CD14-positive monocyte (primary cell): ENCODE measurements at regions not wholly inside any gene's neighbourhood (a gene's known extent, or its start where the extent isn't known, plus 50 kb on each side); places are given as distances from the start of the nearest gene placed in this dataset.

Experiments
- DNase-seq, 3 donors: peaks; one replicate each; pipeline ENCODE4 v3.0.0-alpha.2; 2011 to 2022
- H2AFZ ChIP-seq: 2 replicates; pipeline ENCODE4 v1.6.0; 2012; ENCODE audit warnings: mild to moderate bottlenecking, low read depth, low read length, inconsistent platforms; ENCODE audit not compliant: insufficient read depth, poor library complexity, severe bottlenecking
- H3K27ac ChIP-seq, 2 donors: 1 replicate in 1 of 2; 2 replicates in 1 of 2; pipeline ENCODE4 v1.5.1; 2012 to 2013; ENCODE audit warnings: low read length in 2 of 2, control low read depth in 1 of 2, inconsistent platforms in 1 of 2, low read depth in 1 of 2, mild to moderate bottlenecking in 1 of 2
- H3K27me3 ChIP-seq, 2 donors: one replicate each; pipeline versions ENCODE4 v1.6.0 to v1.6.1; 2011 to 2013; ENCODE audit warnings: low read length in 2 of 2; ENCODE audit not compliant: control insufficient read depth in 2 of 2, insufficient read depth in 2 of 2
- H3K36me3 ChIP-seq, 2 donors: replicated peaks in 1 of 2; 1 replicate in 1 of 2; 2 replicates in 1 of 2; pipeline versions ENCODE4 v1.5.1 to v1.6.1; 2012 to 2013; ENCODE audit warnings: low read length in 2 of 2, control low read depth in 1 of 2, inconsistent platforms in 1 of 2, mild to moderate bottlenecking in 1 of 2; ENCODE audit not compliant: insufficient read depth in 2 of 2, control insufficient read depth in 1 of 2
- H3K4me1 ChIP-seq, 2 donors: 1 replicate in 1 of 2; 2 replicates in 1 of 2; pipeline versions ENCODE4 v1.5.1 to v1.6.1; 2012 to 2013; ENCODE audit warnings: low read length in 2 of 2, control low read depth in 1 of 2, inconsistent platforms in 1 of 2, mild to moderate bottlenecking in 1 of 2, moderate library complexity in 1 of 2; ENCODE audit not compliant: insufficient read depth in 2 of 2, control insufficient read depth in 1 of 2
- H3K4me2 ChIP-seq: replicated peaks from 2 replicates; pipeline ENCODE3; 2012; ENCODE audit warnings: low read length, moderate library complexity, mild to moderate bottlenecking; ENCODE audit not compliant: poor library complexity, severe bottlenecking; ENCODE audit errors: extremely low read depth
- H3K4me3 ChIP-seq, 3 experiments: fragments of 200-600 bp in 1 of 3; sonication (generic) in 1 of 3; replicated peaks in 1 of 3; 1 replicate in 2 of 3; 2 replicates in 1 of 3; pipeline ENCODE4 v1.5.1; 2011 to 2013; ENCODE audit warnings: low read length in 3 of 3, mild to moderate bottlenecking in 3 of 3, control low read depth in 2 of 3, low read depth in 2 of 3, inconsistent platforms in 1 of 3, moderate library complexity in 1 of 3
- H3K79me2 ChIP-seq: 2 replicates; pipeline ENCODE4 v1.6.0; 2012; ENCODE audit warnings: mild to moderate bottlenecking, control low read depth, inconsistent platforms, low read length, moderate library complexity; ENCODE audit not compliant: insufficient read depth
- H3K9ac ChIP-seq: 2 replicates; pipeline ENCODE4 v1.6.0; 2017; ENCODE audit warnings: low read length, mild to moderate bottlenecking; ENCODE audit not compliant: insufficient read depth, poor library complexity, severe bottlenecking
- H3K9me3 ChIP-seq, 2 donors: replicated peaks in 1 of 2; 1 replicate in 1 of 2; 2 replicates in 1 of 2; pipeline versions ENCODE4 v1.5.1 to v1.6.1; 2012 to 2013; ENCODE audit warnings: low read length in 2 of 2, control low read depth in 1 of 2; ENCODE audit not compliant: control insufficient read depth in 1 of 2, insufficient read depth in 1 of 2
- H4K20me1 ChIP-seq: 2 replicates; pipeline ENCODE4 v1.6.0; 2012; ENCODE audit warnings: mild to moderate bottlenecking, low read length, control low read depth, moderate library complexity; ENCODE audit not compliant: insufficient read depth
- H3K27ac Mint-ChIP-seq, 7 donors: one replicate each; pipeline ENCODE4 v1.8.0; 2020; ENCODE audit warnings: mild to moderate bottlenecking in 7 of 7, mixed read lengths in 7 of 7, moderate library complexity in 6 of 7, inconsistent platforms in 2 of 7
- H3K27me3 Mint-ChIP-seq, 3 donors: one replicate each; pipeline ENCODE4 v1.8.0; 2021 to 2022; ENCODE audit warnings: low read depth in 3 of 3, mild to moderate bottlenecking in 3 of 3, mixed read lengths in 3 of 3, moderate library complexity in 3 of 3, inconsistent platforms in 1 of 3
- H3K36me3 Mint-ChIP-seq, 2 donors: one replicate each; pipeline ENCODE4 v1.8.0; 2020; ENCODE audit warnings: mixed read lengths in 2 of 2, inconsistent platforms in 1 of 2, mild to moderate bottlenecking in 1 of 2
- H3K4me1 Mint-ChIP-seq: one replicate; pipeline ENCODE4 v1.8.0; 2020; ENCODE audit warnings: mild to moderate bottlenecking, mixed read lengths
- H3K4me3 Mint-ChIP-seq, 2 donors: one replicate each; pipeline ENCODE4 v1.8.0; 2020; ENCODE audit warnings: mild to moderate bottlenecking in 2 of 2, mixed read lengths in 2 of 2, moderate library complexity in 1 of 2
- H3K9me3 Mint-ChIP-seq, 7 donors: one replicate each; pipeline ENCODE4 v1.8.0; 2020 to 2022; ENCODE audit warnings: mixed read lengths in 7 of 7, mild to moderate bottlenecking in 6 of 7, moderate library complexity in 6 of 7, inconsistent platforms in 2 of 7
- CTCF ChIP-seq: fragments of 200-600 bp; IDR thresholded peaks from one replicate; pipeline ENCODE4 v1.8.0; 2022; ENCODE audit warnings: antibody characterized with exemption, mild to moderate bottlenecking
- WGBS: methylation state at CpG from one replicate; pipeline ENCODE4 v1.1.5; 2013; ENCODE audit warnings: missing lambda C conversion rate; ENCODE audit not compliant: insufficient coverage; 5-methylcytosine and 5-hydroxymethylcytosine counted together
- intact Hi-C, 2 donors: fragments of 100-400 bp; cut with micrococcal nuclease; formaldehyde crosslinking; loops; one replicate each; pipeline versions ENCODE4 v1.15.0 to v1.15.1; 2023

GRCh38 chr5:21237461-21237860, 1249.5 kb upstream of the CDH18 start:
- Histone ChIP-seq H3K27ac (no peak overlapping the region), H3K4me1 (no peaks in the 10 kb centered on the region), H2AFZ (no peak overlapping the region), H3K36me3 (no peaks in the 10 kb centered on the region), H3K27me3 (no peaks in the 10 kb centered on the region), H3K79me2 (no peaks in the 10 kb centered on the region), H3K4me3 (no peak overlapping the region), H3K9ac (no peak overlapping the region), H3K9me3 (no peaks in the 10 kb centered on the region), H4K20me1 (no peaks in the 10 kb centered on the region), H3K4me2 (no peak overlapping the region)
- H3K9me3 Mint-ChIP-seq = peaks cover 0 to 4% (median 0%) of the 10 kb centered on the region in 7 donors
- DNase-seq = no peak
- intact Hi-C loops = no loop called here
- WGBS = no CpG with 5 or more reads among the region's 1 CpG
- no peak for TF ChIP-seq CTCF
- H3K4me3 Mint-ChIP-seq = no peak overlapping the region
- H3K27ac Mint-ChIP-seq = no peak overlapping the region
- H3K4me1 Mint-ChIP-seq = no peaks in the 10 kb centered on the region
- no peaks in the 10 kb centered on the region for H3K36me3 Mint-ChIP-seq
- H3K27me3 Mint-ChIP-seq = no peaks in the 10 kb centered on the region

- H3K4me3 Mint-ChIP-seq = no peak overlapping the region
- Histone ChIP-seq H2AFZ (no peak overlapping the region), H3K4me2 (no peak overlapping the region), H3K9ac (no peak overlapping the region), H4K20me1 (no peaks in the 10 kb centered on the region), H3K36me3 (no peaks in the 10 kb centered on the region), H3K4me1 (no peaks in the 10 kb centered on the region), H3K27me3 (no peaks in the 10 kb centered on the region), H3K79me2 (no peaks in the 10 kb centered on the region), H3K9me3 (no peaks in the 10 kb centered on the region), H3K4me3 (no peak overlapping the region), H3K27ac (no peak overlapping the region)
- peaks cover 0 to 4% (median 0%) of the 10 kb centered on the region in 7 donors for H3K9me3 Mint-ChIP-seq
- H3K27me3 Mint-ChIP-seq = no peaks in the 10 kb centered on the region
- no peak for DNase-seq
- no peak overlapping the region for H3K27ac Mint-ChIP-seq
- no peak for TF ChIP-seq CTCF
- no peaks in the 10 kb centered on the region for H3K36me3 Mint-ChIP-seq
- intact Hi-C loops = no loop called here
- no peaks in the 10 kb centered on the region for H3K4me1 Mint-ChIP-seq
- WGBS = no CpG with 5 or more reads among the region's 2 CpGs
Observed at GRCh38 chr5:21236971-21237427, 1249.0 kb upstream of the CDH18 start.
